GM23248 (cell line): ENCODE measurements at regions not wholly inside any gene's neighbourhood (a gene's known extent, or its start where the extent isn't known, plus 50 kb on each side); places are given as distances from the start of the nearest gene placed in this dataset.

Experiments
- EZH2 ChIP-seq: fragments of 200-600 bp; sonication (generic); IDR thresholded peaks from 2 replicates; pipeline ENCODE4 v1.6.1; 2018; ENCODE audit warnings: antibody characterized with exemption, mild to moderate bottlenecking; ENCODE audit not compliant: insufficient read depth, poor library complexity, severe bottlenecking
- EZH2phosphoT487 ChIP-seq: fragments of 200-600 bp; sonication (generic); IDR thresholded peaks from 2 replicates; pipeline ENCODE4 v1.6.1; 2018; ENCODE audit warnings: antibody characterized with exemption, moderate library complexity, mild to moderate bottlenecking, low read depth; ENCODE audit not compliant: insufficient read depth

- TF ChIP-seq EZH2phosphoT487 (no peak), EZH2 (no peak)
Measured at GRCh38 chr3:154794814-154795445, 285.2 kb upstream of the MME start.
